ENCODE measurements at regions not wholly inside any gene's neighbourhood (a gene's known extent, or its start where the extent isn't known, plus 50 kb on each side); places are given as distances from the start of the nearest gene placed in this dataset.

DNA sequence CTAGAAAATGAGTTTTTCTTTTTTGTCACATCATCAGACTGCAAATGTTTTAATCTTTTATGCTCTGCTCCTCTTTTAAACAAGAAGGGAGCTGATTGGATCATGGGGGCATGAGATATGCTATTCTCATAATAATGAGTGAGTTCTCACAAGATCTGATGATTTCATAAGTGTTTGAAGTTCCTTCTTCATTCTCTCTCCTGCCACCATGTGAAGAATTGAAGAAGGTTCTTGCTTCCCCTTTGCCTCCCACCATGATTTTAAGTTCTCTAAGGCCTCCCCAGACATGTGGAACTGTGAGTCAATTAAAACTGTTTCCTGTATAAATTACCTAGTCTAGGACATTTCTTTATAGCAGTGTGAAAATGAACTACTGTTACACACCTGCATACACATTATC lies 218.2 kb downstream of the NRIP1 start:
- no peaks in the 10 kb centered on the region for H3K27me3 ChIP-seq
- intact Hi-C loops (cut with DNase I), result no loop called here
- H3K4me3 ChIP-seq, result no peak overlapping the region
- no peaks in the 10 kb centered on the region for H3K9me3 ChIP-seq
- no peaks in the 10 kb centered on the region for H3K4me1 ChIP-seq
- FAIRE-seq (no peak), DNase-seq (no peak), ATAC-seq (no peak)
- TF ChIP-seq, protein P1, sequence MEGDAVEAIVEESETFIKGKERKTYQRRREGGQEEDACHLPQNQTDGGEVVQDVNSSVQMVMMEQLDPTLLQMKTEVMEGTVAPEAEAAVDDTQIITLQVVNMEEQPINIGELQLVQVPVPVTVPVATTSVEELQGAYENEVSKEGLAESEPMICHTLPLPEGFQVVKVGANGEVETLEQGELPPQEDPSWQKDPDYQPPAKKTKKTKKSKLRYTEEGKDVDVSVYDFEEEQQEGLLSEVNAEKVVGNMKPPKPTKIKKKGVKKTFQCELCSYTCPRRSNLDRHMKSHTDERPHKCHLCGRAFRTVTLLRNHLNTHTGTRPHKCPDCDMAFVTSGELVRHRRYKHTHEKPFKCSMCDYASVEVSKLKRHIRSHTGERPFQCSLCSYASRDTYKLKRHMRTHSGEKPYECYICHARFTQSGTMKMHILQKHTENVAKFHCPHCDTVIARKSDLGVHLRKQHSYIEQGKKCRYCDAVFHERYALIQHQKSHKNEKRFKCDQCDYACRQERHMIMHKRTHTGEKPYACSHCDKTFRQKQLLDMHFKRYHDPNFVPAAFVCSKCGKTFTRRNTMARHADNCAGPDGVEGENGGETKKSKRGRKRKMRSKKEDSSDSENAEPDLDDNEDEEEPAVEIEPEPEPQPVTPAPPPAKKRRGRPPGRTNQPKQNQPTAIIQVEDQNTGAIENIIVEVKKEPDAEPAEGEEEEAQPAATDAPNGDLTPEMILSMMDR (IDR thresholded peaks at IDR 0.05), result no peak
- no peak overlapping the region for H3K27ac ChIP-seq
- H3K36me3 ChIP-seq, result no peaks in the 10 kb centered on the region

DNA sequence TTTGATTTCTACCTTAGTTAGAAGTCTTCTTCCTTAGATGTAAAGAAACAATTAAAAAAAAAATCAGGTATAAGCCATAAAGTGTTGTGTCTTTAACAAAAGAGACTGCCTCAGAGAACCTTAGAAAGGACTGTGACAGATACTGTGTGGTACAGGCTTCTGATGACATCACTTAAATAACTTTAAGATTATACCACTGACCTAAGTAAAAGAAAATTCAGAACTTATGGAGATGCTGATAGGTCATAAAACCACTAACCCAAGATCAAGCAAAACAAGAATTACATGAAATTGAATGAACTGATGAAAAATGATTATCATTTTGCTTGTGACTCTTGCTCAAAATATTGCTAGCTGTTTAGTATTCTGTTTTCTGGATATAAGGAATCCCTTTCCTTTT lies 220.8 kb downstream of the NRIP1 start:
- Histone ChIP-seq H3K4me3 (no peak overlapping the region), H3K36me3 (no peaks in the 10 kb centered on the region), H3K9me3 (no peaks in the 10 kb centered on the region), H3K27ac (no peak overlapping the region), H3K27me3 (no peaks in the 10 kb centered on the region), H3K4me1 (no peaks in the 10 kb centered on the region)
- TF ChIP-seq, protein P1 (IDR thresholded peaks at IDR 0.05), result no peak
- ATAC-seq (no peak), DNase-seq (no peak), FAIRE-seq (no peak)
- intact Hi-C loops (cut with DNase I), result no loop called here

DNA sequence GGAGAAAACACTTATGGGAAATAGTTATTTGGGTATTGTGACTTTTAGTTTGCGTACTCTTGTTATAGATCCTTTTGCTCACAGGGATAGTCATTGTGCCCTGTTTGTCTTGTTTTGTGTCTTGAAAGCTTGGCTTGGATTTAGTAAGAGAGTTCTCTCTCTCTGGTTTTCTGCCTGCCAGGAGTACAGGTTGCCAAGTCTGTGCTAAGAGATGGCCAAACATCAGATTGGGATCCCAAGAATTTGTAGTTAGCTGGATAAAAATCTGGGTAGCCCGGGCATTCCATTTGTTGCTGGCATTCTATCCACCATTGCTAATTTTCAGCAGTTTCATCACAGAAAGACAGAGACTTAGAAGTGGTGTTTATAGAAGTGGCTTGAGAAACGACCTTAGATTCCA lies 222.2 kb downstream of the NRIP1 start:
- FAIRE-seq (no peak), ATAC-seq (no peak), DNase-seq (no peak)
- Histone ChIP-seq H3K27me3 (no peaks in the 10 kb centered on the region), H3K4me3 (no peak overlapping the region), H3K27ac (no peak overlapping the region), H3K9me3 (no peaks in the 10 kb centered on the region), H3K4me1 (no peaks in the 10 kb centered on the region), H3K36me3 (no peaks in the 10 kb centered on the region)
- TF ChIP-seq, protein P1 (IDR thresholded peaks at IDR 0.05), result no peak
- WGBS, 2 donors, result 79 to 81% methylated on average over 3 of the region's 3 CpGs
- intact Hi-C loops (cut with DNase I), result no loop called here

DNA sequence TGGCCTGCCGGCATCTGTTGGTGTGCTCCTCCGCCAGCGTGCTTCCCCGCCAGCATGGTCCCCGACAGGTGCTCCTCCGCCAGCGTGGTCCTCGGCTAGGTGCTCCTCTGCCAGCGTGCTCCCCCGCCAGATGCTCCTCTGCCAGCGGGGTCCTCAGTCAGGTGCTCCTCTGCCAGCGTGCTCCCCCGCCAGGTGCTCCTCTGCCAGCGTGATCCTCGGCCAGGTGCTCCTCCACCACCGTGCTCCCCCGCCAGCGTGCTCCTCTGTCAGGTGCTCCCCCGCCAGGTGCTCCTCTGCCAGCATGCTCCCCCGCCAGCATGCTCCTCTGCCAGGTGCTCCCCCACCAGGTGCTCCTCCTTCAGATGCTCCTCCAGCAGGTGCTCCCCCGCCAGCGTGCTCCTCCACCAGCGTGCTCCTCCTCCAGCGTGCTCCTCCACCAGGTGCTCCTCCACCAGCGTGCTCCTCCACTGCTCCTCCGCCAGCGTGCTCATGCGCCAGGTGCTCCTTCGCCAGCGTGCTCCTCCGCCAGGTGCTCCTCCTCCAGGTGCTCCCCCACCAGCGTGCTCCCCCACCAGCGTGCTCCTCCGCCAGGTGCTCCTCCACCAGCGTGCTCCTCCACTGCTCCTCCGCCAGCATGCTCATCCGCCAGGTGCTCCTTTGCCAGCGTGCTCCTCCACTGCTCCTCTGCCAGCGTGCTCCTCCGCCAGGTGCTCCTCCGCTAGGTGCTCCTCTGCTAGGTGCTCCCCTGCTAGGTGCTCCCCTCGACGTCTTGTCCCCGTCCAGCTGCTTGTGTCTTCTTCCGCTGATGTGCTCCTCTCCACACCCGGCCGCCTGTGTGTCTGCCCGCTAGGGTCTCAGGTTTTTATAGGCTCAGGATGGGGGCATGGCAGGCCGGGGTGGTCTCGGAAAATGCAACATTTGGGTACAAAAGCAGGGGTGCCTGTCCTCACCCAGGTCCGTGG lies 223.0 kb downstream of the NRIP1 start:
- 96 to 98% methylated on average over 51 of the region's 51 CpGs for WGBS, 2 donors
- Histone ChIP-seq H3K36me3 (no peaks in the 10 kb centered on the region), H3K27ac (no peak overlapping the region), H3K4me3 (no peak overlapping the region), H3K9me3 (no peaks in the 10 kb centered on the region), H3K4me1 (no peaks in the 10 kb centered on the region), H3K27me3 (no peaks in the 10 kb centered on the region)
- intact Hi-C loops (cut with DNase I), result no loop called here
- TF ChIP-seq, protein P1 (IDR thresholded peaks at IDR 0.05), result no peak
- no peak for ATAC-seq
- peak in 2 of 6 donors; percentile 24 to 63 for DNase-seq
- FAIRE-seq, result no peak

DNA sequence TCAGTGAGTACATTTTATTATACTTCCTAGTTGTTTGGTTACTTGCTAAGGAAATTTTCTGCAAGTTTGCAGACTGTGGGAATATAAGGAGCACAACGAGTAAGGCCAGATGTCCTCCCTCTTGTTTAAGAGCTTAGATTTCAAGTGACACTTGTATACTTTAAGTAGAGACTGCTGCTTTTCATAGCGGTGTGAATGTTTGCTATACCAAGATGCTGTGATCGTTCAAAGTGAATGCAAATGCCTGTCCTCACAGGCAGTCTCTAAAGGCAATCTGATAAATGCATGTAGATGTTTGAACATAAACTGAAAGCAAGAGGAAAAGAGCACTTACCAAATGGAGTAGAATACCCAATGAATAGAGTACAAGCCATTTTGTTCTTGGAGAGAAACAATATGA lies 226.4 kb downstream of the NRIP1 start:
- Histone ChIP-seq H3K9me3 (no peaks in the 10 kb centered on the region), H3K27me3 (no peaks in the 10 kb centered on the region), H3K36me3 (no peaks in the 10 kb centered on the region), H3K27ac (no peak overlapping the region), H3K4me3 (no peak overlapping the region), H3K4me1 (no peaks in the 10 kb centered on the region)
- TF ChIP-seq, protein P1 (IDR thresholded peaks at IDR 0.05), result no peak
- ATAC-seq (no peak), FAIRE-seq (no peak), DNase-seq (no peak)
- 44 to 50% methylated on average over 3 of the region's 3 CpGs for WGBS, 2 donors
- intact Hi-C loops (cut with DNase I), result no loop called here

All from pancreas (tissue), 10 donors.